VCaP (cell line): ENCODE measurements at regions not wholly inside any gene's neighbourhood (a gene's known extent, or its start where the extent isn't known, plus 50 kb on each side); places are given as distances from the start of the nearest gene placed in this dataset.
"Not testable (repeated sequence)": the region's sequence is repeated elsewhere in the genome, so short reads cannot be mapped to it uniquely, and the experiment has no call there.

Experiments used
- H3K27ac ChIP-seq: fragments of 450-650 bp; 2 replicates; pipeline ENCODE4 v1.5.1; 2017
- CTCF ChIP-seq: fragments of 450-650 bp; conservative IDR thresholded peaks from 2 replicates; pipeline ENCODE4 v1.5.1; 2017; ENCODE audit warnings: mild to moderate bottlenecking, moderate library complexity

DNA sequence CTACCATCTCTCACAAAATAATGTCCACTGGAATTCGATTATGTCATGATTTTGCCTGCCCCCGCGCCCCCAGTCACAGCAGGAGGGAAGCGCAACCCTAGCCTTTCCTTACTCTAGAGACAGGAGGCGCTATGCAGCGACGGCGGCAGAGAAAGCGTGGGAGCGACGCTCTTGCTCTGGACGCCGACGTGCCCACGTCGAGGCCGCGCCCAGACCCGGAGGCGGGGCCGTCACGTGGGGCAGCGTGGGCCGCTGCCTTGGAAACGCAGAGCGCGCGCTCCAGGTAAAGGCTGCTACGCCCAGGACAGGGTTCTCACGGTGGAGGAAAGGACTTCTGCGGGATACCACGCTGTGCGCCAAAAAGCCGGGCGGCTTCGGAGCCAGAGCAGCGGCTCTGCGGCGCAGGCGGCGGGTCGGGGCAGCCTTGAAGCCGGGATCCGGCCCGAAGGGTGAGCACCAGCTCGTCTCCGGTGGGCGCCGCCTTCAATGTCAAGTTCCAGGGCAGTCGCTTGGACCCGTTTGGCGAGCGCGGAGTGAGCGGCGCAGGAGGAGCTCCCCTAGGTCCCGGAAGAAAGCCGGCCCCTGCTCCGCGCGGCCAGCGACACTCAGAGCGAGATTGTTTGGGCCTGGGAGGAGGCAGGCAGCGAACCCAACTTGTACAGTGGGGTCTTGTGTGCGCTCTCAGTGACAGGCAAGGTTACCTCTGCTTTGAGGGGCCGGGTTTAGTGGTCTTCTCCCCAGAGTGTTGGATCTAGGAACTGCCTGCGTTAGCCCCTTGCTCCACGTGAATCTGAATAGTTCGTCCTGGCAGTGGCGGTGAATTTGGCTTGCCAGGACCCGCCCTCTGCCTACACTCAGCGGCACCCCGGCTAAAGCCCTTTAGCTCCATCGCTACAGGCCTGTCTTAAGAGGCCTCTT lies 121.7 kb downstream of the MRPL57 start:
- peak overlapping the region; percentile 77 for H3K27ac ChIP-seq
- TF ChIP-seq CTCF, result peak; percentile 91

DNA sequence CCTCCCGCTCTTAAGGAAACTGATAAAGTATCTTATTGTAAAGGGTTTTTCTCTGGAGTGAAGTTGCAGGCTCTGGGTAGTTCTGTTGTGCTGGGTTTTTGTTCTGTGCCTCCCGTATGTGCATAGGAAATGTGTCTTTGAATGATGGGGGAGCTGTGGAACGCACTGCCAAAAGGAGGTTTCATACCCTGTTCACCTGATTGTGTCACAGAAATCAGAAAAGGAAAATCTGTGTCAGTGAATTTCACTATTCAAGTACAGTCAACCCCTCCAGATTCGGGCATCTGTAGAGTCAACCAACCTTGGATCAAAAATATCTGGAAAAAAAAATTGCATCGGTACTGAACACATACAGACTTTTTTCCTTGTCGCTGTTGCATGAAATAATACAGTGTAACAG lies 127.8 kb downstream of the MRPL57 start:
- H3K27ac ChIP-seq, result no peak overlapping the region
- no peak for TF ChIP-seq CTCF

DNA sequence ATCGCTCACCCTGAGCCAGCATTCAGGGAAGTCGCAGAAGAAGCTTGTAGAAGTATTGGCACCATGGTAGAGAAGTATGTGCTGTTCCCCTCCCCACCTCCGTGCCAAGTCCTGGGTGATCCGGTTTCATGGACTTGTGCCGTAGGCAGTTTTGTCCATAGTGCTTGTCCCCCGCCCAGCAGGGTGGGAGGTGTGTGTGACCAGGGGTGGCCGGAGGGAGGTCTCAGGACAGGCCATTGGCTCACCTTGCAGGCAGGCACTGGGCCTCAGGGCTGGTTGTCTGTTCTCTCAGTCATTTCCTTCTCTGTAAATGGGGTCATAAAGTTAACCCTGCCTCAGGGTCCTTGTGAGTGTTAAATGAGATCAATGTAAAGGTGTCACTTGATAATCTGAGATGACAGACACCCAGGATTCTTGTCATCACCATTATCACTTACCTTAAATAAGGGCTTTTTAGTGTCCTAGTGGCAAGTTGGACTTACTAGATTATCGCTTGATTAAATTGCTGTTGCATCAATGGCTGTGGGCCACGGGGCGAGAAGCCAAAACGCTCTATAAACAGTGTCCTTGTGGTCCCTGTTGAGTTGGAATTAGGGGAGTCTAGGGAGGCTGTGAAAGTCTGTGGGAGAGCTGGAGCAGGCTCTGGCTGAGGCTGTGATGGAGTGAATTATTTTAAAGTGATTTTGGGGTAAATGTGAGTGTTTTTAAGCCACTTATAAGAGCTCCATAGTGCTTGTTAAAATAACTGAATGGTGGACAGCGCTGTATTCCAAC lies 130.0 kb downstream of the MRPL57 start:
- H3K27ac ChIP-seq, result not testable (repeated sequence)

DNA sequence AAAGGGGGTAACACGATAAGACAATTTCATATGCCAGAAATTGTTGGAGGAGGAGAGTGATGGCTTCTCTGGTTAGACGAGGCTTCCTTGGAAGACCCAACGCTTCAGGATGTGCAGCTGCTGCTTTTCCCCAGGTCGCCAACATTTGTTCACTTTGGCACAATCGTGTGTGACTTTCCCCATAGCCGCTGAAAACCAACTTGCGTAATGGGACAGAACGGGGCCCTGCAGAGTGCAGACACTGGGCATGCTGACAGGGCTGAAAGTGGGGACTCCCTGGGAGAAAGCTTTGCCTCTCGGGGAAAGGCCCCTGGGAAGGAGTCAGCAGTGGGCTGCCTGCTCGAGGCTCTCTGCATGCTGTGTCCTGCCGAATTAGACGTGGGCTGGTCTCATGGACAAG lies 130.7 kb downstream of the MRPL57 start:
- not testable (repeated sequence) for H3K27ac ChIP-seq

- no peak overlapping the region for H3K27ac ChIP-seq
- TF ChIP-seq CTCF, result no peak
Measured at GRCh38 chr13:21308906-21309305, 132.4 kb downstream of the MRPL57 start.

DNA sequence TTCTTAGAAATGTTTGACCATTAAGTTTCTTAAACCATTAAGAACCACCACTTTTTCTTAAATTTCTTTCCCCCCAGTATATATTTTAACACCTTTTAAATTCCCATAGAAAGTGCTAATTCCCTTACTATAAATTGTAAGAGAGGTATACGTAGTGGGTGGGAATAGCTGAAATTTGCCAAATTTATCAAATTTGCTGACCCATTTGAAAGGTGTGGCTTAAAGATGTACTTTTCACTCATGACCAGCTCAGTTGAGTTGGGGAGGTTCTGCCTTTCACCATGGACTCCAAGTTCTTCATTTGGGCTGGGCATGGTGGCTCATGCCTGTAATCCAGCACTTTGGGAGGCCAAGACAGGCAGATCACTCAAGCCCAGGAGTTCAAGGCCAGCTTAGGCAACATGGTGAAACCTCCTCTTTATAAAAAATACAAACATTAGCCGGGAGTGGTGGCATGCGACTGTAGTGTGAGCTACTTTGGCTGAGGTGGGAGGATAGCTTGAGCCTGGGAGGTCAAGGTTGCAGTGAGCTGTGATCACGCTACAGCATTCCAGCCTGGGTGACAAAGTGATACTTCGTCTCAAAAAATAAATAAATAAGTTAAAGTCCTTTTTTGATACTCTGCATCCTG lies 133.2 kb downstream of the MRPL57 start:
- H3K27ac ChIP-seq, result no peak overlapping the region
- no peak for TF ChIP-seq CTCF

DNA sequence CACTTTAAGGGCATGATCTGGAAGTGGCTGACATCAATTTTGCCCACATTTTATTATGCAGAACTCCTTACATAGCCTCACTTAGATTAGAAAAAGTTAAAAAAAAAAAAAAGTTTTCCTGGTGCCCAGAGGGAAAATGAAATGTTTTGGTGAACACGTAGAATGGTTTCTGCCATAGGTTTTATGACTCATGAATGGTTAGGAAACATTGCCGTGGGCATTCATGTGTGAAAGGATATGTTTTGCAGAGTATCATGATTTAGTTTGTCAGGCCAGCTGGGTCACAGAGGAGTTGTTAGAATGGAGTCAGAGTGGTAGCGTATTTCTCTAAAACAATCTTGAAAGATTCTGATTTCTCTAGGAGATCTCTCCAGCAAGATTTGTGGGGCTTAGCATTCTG lies 133.8 kb downstream of the MRPL57 start:
- no peak for TF ChIP-seq CTCF
- no peak overlapping the region for H3K27ac ChIP-seq

GRCh38 chr13:21314976-21315375 lies 138.5 kb downstream of the MRPL57 start:
- not testable (repeated sequence) for H3K27ac ChIP-seq

DNA sequence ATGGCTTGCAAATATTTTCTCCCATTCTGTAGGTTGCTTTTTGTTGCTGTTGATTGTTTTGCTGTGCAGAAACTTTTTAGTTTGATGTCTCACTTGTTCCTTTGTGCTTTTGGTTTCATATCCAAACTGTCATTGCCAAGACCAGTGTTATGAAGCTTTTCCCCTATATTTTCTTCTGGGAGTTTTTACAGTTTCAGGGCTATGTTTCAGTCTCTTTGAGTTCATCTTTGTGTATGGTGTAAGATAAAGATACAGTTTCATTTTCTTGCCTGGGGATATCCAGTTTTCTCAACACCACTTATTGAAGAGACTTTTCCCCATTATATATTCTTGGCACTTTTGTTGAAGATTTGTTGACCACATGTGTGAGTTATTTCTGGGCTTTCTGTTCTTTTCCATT lies 139.9 kb downstream of the MRPL57 start:
- no peak for TF ChIP-seq CTCF
- no peak overlapping the region for H3K27ac ChIP-seq
